CD4-positive, alpha-beta T cell (primary cell): ENCODE measurements at regions not wholly inside any gene's neighbourhood (a gene's known extent, or its start where the extent isn't known, plus 50 kb on each side); places are given as distances from the start of the nearest gene placed in this dataset.

Experiments
- ATAC-seq: fragments of 200-7000 bp; cut with Tn5 transposase; one replicate; pipeline ENCODE4 v1.10.0; 2022; ENCODE audit warnings: mild to moderate bottlenecking; ENCODE audit not compliant: poor library complexity
- CTCF ChIA-PET: fragments of 350-600 bp; sonication (Branson Sonifier 250); formaldehyde crosslinking; loops from one replicate; lab custom pipeline; 2021; ENCODE audit warnings: antibody characterized with exemption, inconsistent platforms; lab: Charles Lee
- POLR2A ChIA-PET: fragments of 350-600 bp; sonication (Branson Sonifier 250); formaldehyde crosslinking; loops from one replicate; lab custom pipeline; 2021; ENCODE audit warnings: antibody characterized with exemption, inconsistent platforms; lab: Charles Lee
- DNase-seq, 14 experiments: peaks; one replicate each; pipeline ENCODE4 v3.0.0-alpha.2; 2013 to 2020; ENCODE audit warnings: mixed read lengths in 2 of 14
- H3K27ac ChIP-seq, 2 donors: one replicate each; pipeline versions ENCODE4 v1.5.1 to v1.7.0; 2013; ENCODE audit warnings: low read length in 2 of 2, low read depth in 1 of 2, mild to moderate bottlenecking in 1 of 2
- H3K27me3 ChIP-seq, 2 experiments: 1 replicate in 1 of 2; 2 replicates in 1 of 2; pipeline versions ENCODE4 v1.6.1 to v1.7.0; 2013; ENCODE audit warnings: low read length in 2 of 2, control low read depth in 1 of 2, mild to moderate bottlenecking in 1 of 2, moderate library complexity in 1 of 2; ENCODE audit not compliant: insufficient read depth in 2 of 2, control insufficient read depth in 1 of 2
- H3K36me3 ChIP-seq: one replicate; pipeline ENCODE4 v1.6.1; 2013; ENCODE audit warnings: low read length, control low read depth; ENCODE audit not compliant: insufficient read depth
- H3K4me1 ChIP-seq: one replicate; pipeline ENCODE4 v1.6.1; 2013; ENCODE audit warnings: low read length, control low read depth; ENCODE audit not compliant: insufficient read depth
- H3K4me3 ChIP-seq: one replicate; pipeline ENCODE4 v1.5.1; 2013; ENCODE audit warnings: mild to moderate bottlenecking, low read length, moderate library complexity
- H3K9me3 ChIP-seq, 2 experiments: 1 replicate in 1 of 2; 2 replicates in 1 of 2; pipeline versions ENCODE4 v1.6.1 to v1.7.0; 2013; ENCODE audit warnings: low read length in 2 of 2, mild to moderate bottlenecking in 2 of 2, control low read depth in 1 of 2, moderate library complexity in 1 of 2; ENCODE audit not compliant: control insufficient read depth in 1 of 2, insufficient read depth in 1 of 2
- H3K27ac Mint-ChIP-seq: one replicate; pipeline ENCODE4 v1.8.0; 2020; ENCODE audit warnings: mixed read lengths
- H3K27me3 Mint-ChIP-seq: one replicate; pipeline ENCODE4 v1.8.0; 2021; ENCODE audit warnings: mixed read lengths
- H3K36me3 Mint-ChIP-seq: one replicate; pipeline ENCODE4 v1.8.0; 2021; ENCODE audit warnings: low read depth, mixed read lengths
- H3K4me1 Mint-ChIP-seq: one replicate; pipeline ENCODE4 v1.8.0; 2021; ENCODE audit warnings: low read depth, mixed read lengths
- H3K4me3 Mint-ChIP-seq: one replicate; pipeline ENCODE4 v1.8.0; 2020; ENCODE audit warnings: mild to moderate bottlenecking, mixed read lengths
- H3K9me3 Mint-ChIP-seq: one replicate; pipeline ENCODE4 v1.8.0; 2020; ENCODE audit warnings: mixed read lengths
- CTCF ChIP-seq: fragments of 200-600 bp; IDR thresholded peaks from one replicate; pipeline ENCODE4 v1.8.0; 2022; ENCODE audit warnings: antibody characterized with exemption, mild to moderate bottlenecking
- intact Hi-C, 2 experiments: fragments of 100-400 bp; cut with DNase I in 1 of 2; cut with micrococcal nuclease in 1 of 2; formaldehyde crosslinking; loops; one replicate each; pipeline versions ENCODE4 v1.15.1 to v1.9.0; 2023 to 2025; cut with DNase I, micrococcal nuclease

DNA sequence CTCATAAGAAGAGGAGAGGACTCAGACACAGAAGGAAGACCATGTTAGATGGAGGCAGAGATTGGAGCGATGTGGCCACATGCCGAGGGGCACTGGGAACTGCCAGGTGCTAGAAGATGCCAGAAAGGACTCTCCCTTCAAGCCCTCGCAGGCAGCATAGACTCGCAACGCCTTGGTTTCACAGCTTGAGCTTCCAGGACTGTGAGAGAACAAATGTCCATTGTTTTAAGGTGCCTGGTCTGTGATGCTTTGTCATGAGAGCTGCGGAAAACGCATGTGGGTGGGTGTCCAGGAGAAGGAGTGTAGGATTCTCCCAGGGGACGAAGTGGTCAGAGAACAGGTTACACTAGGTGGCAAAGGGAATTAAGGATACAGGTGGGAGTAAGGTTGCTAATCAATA is 125.9 kb upstream of the USP29 start:
- H3K9me3 ChIP-seq, result peaks cover 25 to 77% of the 10 kb centered on the region in 2 experiments
- Mint-ChIP-seq H3K36me3 (peaks cover 19% of the 10 kb centered on the region), H3K27ac (no peak overlapping the region), H3K27me3 (no peaks in the 10 kb centered on the region), H3K4me1 (no peaks in the 10 kb centered on the region), H3K9me3 (peaks cover 25% of the 10 kb centered on the region), H3K4me3 (no peak overlapping the region)
- no peak overlapping the region for H3K27ac ChIP-seq
- H3K4me1 ChIP-seq, result no peaks in the 10 kb centered on the region
- no peak overlapping the region for H3K4me3 ChIP-seq
- POLR2A ChIA-PET, result no interaction called here
- CTCF ChIA-PET, result no interaction called here
- DNase-seq (no peak), ATAC-seq (no peak)
- no peaks in the 10 kb centered on the region for H3K36me3 ChIP-seq
- intact Hi-C loops, result no loop called here
- H3K27me3 ChIP-seq, result no peaks in the 10 kb centered on the region
- no peak for TF ChIP-seq CTCF

DNA sequence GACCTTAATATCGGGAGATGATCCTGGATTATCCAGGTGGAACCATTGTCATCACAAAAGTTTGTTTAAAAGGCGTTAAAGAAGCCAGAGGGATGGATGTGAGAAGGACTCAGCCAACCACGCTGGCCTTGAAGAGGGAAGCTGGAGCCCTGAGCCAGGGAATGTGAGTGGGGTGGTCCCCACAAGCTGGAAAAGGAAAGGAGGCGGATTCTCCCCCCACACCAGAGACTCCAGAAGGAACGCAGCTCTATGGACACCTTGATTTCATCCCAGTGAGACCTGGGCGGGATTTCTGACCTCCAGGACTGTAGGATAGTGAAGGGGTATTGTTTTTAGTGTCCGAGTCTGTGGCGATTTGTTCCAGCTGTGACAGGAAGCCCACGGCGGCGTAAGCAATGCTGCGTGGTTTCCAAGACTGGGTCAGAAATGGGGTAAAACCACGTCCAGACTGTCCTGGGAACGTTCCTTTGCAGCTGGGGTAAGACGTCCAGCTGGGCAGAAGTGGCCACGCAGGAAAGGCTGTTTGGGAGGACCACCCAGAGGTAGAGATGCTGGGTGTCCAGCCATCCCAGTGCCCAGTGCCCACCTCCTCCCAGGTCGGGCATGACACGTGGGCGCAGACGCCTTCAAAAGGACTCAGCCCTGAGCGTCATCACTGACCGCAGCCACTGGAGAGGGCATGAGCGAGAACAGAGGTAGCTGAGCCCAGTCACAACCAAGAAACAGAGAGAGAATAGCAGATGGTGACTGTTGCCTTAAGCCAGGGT is 125.4 kb upstream of the USP29 start:
- H3K36me3 ChIP-seq, result no peaks in the 10 kb centered on the region
- intact Hi-C loops, result no loop called here

DNA sequence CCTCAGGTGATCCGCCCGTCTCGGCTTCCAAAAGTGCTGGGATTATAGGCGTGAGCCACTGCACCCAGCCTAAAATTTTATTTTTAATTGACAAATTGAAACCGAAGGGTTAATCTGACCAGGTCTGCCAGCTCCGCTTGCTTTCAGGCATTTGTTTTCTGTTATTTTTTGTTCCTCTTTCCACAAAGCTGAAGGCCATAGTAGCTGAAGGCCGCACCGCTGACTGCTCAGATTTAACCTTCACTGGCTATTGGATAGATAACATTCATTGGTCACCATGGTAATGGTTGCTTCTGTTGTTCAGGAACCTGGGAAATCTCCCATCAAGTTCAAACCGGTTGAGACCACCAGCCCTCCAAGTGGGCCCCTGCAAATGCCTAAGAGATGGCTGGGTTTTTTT is 124.5 kb upstream of the USP29 start:
- Mint-ChIP-seq H3K36me3 (peaks cover 12% of the 10 kb centered on the region), H3K27me3 (no peaks in the 10 kb centered on the region), H3K27ac (no peak overlapping the region), H3K4me1 (no peaks in the 10 kb centered on the region), H3K4me3 (no peak overlapping the region), H3K9me3 (peaks cover 18% of the 10 kb centered on the region)
- no peak for TF ChIP-seq CTCF
- Histone ChIP-seq H3K4me1 (no peaks in the 10 kb centered on the region), H3K27me3 (no peaks in the 10 kb centered on the region), H3K4me3 (no peak overlapping the region), H3K9me3 (peaks cover 15 to 69% of the 10 kb centered on the region in 2 experiments), H3K27ac (no peak overlapping the region), H3K36me3 (no peaks in the 10 kb centered on the region)
- CTCF ChIA-PET, result no interaction called here
- no peak for ATAC-seq
- POLR2A ChIA-PET, result no interaction called here
- intact Hi-C loops, result no loop called here
- DNase-seq, result no peak

More for the DNA sequence above, 125.4 kb upstream of the USP29 start:
- Histone ChIP-seq H3K4me1 (no peaks in the 10 kb centered on the region), H3K9me3 (peaks cover 24 to 73% of the 10 kb centered on the region in 2 experiments), H3K27ac (no peak overlapping the region), H3K4me3 (no peak overlapping the region), H3K27me3 (no peaks in the 10 kb centered on the region)
- H3K4me1 Mint-ChIP-seq, result no peaks in the 10 kb centered on the region
- POLR2A ChIA-PET, result no interaction called here
- CTCF ChIA-PET, result no interaction called here
- H3K27me3 Mint-ChIP-seq, result no peaks in the 10 kb centered on the region
- H3K9me3 Mint-ChIP-seq, result peaks cover 25% of the 10 kb centered on the region
- peaks cover 16% of the 10 kb centered on the region for H3K36me3 Mint-ChIP-seq
- DNase-seq (no peak), ATAC-seq (no peak)
- no peak overlapping the region for H3K27ac Mint-ChIP-seq
- no peak overlapping the region for H3K4me3 Mint-ChIP-seq
- no peak for TF ChIP-seq CTCF
